Thyroid gland (tissue), 4 donors: ENCODE measurements at regions not wholly inside any gene's neighbourhood (a gene's known extent, or its start where the extent isn't known, plus 50 kb on each side); places are given as distances from the start of the nearest gene placed in this dataset.
"Not testable (repeated sequence)": the region's sequence is repeated elsewhere in the genome, so short reads cannot be mapped to it uniquely, and the experiment has no call there.

ENCODE experiments used
- DNase-seq, 2 donors: peaks; one replicate each; pipeline ENCODE4 v3.0.0-alpha.2; 2019
- H3K27ac ChIP-seq, 3 donors: fragments of 200-600 bp; sonication (generic); 1 replicate in 2 of 3; 2 replicates in 1 of 3; pipeline ENCODE4 v1.5.1; 2016 to 2019; ENCODE audit warnings: mild to moderate bottlenecking in 1 of 3, moderate library complexity in 1 of 3
- H3K27me3 ChIP-seq: fragments of 200-600 bp; sonication (generic); one replicate; pipeline ENCODE4 v1.5.1; 2019
- H3K36me3 ChIP-seq, 2 donors: fragments of 200-600 bp; sonication (generic); one replicate each; pipeline ENCODE4 v1.5.1; 2016 to 2019
- H3K4me1 ChIP-seq, 2 donors: fragments of 200-600 bp; sonication (generic); one replicate each; pipeline ENCODE4 v1.5.1; 2017 to 2019
- H3K4me3 ChIP-seq, 3 donors: fragments of 200-600 bp; sonication (generic); replicated peaks in 1 of 3; 1 replicate in 2 of 3; 2 replicates in 1 of 3; pipeline ENCODE4 v1.5.1; 2016; ENCODE audit warnings: mild to moderate bottlenecking in 1 of 3
- H3K9me3 ChIP-seq: fragments of 200-600 bp; sonication (generic); one replicate; pipeline ENCODE4 v1.5.1; 2017
- POLR2A ChIP-seq, 2 donors: fragments of 450-650 bp; IDR thresholded peaks; one replicate each; pipeline ENCODE4 v1.6.1; 2017; ENCODE audit warnings: antibody characterized with exemption in 2 of 2, mild to moderate bottlenecking in 2 of 2, moderate library complexity in 1 of 2
- WGBS, 2 donors: methylation state at CpG; one replicate each; pipeline ENCODE4 v1.1.5; 2017; 5-methylcytosine and 5-hydroxymethylcytosine counted together
- intact Hi-C: fragments of 100-400 bp; cut with DNase I; formaldehyde crosslinking; loops from one replicate; pipeline ENCODE4 v1.15.1; 2023
- TF ChIP-seq, protein P1 (sequence below), 6 experiments: fragments of 200-600 bp in 3 of 6; fragments of 450-650 bp in 3 of 6; sonication (generic) in 3 of 6; IDR thresholded peaks; one replicate each; pipeline ENCODE4 v1.5.1; 2016 to 2019; ENCODE audit warnings: antibody characterized with exemption in 6 of 6, mild to moderate bottlenecking in 2 of 6, inconsistent platforms in 1 of 6, moderate library complexity in 1 of 6

DNA sequence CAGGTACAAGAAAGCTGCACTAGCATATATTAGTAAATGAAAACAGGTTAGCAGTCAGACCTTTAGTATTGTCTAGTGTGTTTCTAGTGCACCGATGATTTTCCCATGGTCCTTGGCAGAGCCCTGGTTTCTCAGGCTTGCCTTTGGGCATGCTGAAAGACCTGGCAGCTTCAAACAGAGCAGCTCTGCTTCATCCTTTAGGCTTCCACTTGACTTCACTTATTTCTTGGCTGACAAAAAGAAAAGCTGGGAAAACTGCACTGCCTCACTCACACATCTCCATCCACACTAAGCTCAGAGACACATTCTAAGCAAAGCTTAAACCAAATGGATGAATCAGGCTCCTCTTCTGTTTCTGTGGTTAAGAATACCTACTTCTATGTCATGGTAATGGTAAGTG lies 374.8 kb upstream of the PDZRN3 start:
- intact Hi-C loops = no loop called here

DNA sequence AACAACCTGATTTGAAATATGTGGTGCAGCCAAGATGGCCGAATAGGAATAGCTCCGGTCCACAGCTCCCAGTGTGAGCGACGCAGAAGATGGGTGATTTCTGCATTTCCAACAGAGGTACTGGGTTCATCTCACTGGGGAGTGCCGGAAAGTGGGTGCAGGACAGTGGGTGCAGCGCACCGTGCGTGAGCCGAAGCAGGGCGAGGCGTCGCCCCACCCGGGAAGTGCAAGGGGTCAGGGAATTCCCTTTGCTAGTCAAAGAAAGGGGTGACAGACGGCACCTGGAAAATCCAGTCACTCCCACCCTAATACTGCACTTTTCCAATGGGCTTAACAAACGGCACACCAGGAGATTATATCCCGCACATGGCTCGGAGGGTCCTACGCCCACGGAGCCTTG lies 365.9 kb upstream of the PDZRN3 start:
- H3K27ac ChIP-seq, H3K9me3 ChIP-seq, H3K4me1 ChIP-seq, H3K27me3 ChIP-seq, H3K4me3 ChIP-seq, DNase-seq, H3K36me3 ChIP-seq, intact Hi-C loops: not testable (repeated sequence)
- WGBS, 2 donors = 95 to 96% methylated on average over 19 of the region's 19 CpGs

More for the DNA sequence above, 374.8 kb upstream of the PDZRN3 start:
- DNase-seq = no peak
- 92 to 96% methylated on average over 1 of the region's 1 CpG for WGBS, 2 donors
- Histone ChIP-seq H3K27ac (no peak overlapping the region), H3K27me3 (no peaks in the 10 kb centered on the region), H3K9me3 (no peaks in the 10 kb centered on the region), H3K4me3 (no peak overlapping the region), H3K4me1 (no peaks in the 10 kb centered on the region), H3K36me3 (no peaks in the 10 kb centered on the region)
- TF ChIP-seq, protein P1, sequence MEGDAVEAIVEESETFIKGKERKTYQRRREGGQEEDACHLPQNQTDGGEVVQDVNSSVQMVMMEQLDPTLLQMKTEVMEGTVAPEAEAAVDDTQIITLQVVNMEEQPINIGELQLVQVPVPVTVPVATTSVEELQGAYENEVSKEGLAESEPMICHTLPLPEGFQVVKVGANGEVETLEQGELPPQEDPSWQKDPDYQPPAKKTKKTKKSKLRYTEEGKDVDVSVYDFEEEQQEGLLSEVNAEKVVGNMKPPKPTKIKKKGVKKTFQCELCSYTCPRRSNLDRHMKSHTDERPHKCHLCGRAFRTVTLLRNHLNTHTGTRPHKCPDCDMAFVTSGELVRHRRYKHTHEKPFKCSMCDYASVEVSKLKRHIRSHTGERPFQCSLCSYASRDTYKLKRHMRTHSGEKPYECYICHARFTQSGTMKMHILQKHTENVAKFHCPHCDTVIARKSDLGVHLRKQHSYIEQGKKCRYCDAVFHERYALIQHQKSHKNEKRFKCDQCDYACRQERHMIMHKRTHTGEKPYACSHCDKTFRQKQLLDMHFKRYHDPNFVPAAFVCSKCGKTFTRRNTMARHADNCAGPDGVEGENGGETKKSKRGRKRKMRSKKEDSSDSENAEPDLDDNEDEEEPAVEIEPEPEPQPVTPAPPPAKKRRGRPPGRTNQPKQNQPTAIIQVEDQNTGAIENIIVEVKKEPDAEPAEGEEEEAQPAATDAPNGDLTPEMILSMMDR (IDR thresholded peaks at IDR 0.05) = no peak
- TF ChIP-seq POLR2A (IDR thresholded peaks at IDR 0.05) = no peak

GRCh38 chr3:73966733-73967132 lies 342.0 kb upstream of the PDZRN3 start:
- intact Hi-C loops = no loop called here
- DNase-seq = no peak
- WGBS, 2 donors = 64% methylated on average over 4 of the region's 4 CpGs
- H3K27ac ChIP-seq = no peak overlapping the region
- no peaks in the 10 kb centered on the region for H3K4me1 ChIP-seq
- no peak overlapping the region for H3K4me3 ChIP-seq
- no peak for TF ChIP-seq POLR2A (IDR thresholded peaks at IDR 0.05)
- TF ChIP-seq, protein P1 (IDR thresholded peaks at IDR 0.05) = no peak
- H3K36me3 ChIP-seq = no peaks in the 10 kb centered on the region
- H3K9me3 ChIP-seq = no peaks in the 10 kb centered on the region
- H3K27me3 ChIP-seq = no peaks in the 10 kb centered on the region

DNA sequence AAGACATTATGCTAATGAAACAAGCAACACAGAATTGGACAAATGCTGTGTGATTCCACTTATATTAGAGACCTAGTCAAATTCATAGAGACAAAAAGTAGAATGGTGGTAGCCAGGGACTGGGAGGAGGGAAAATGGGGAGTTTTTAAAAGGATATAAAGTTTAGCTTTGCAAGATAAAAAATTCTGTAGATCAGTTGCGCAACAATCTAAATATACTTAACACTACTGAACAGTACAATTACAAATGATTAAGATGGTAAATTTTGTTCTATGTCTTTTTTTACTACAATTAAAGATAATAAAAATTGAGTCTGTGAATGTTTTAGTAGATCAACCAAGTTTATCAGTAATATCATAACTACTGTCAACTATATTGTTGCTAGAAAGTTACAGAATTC lies 340.1 kb upstream of the PDZRN3 start:
- WGBS, 2 donors = 96 to 97% methylated on average over 1 of the region's 1 CpG
- no peak for TF ChIP-seq POLR2A (IDR thresholded peaks at IDR 0.05)
- TF ChIP-seq, protein P1 (IDR thresholded peaks at IDR 0.05) = no peak
- Histone ChIP-seq H3K27me3 (no peaks in the 10 kb centered on the region), H3K36me3 (no peaks in the 10 kb centered on the region), H3K9me3 (no peaks in the 10 kb centered on the region), H3K27ac (no peak overlapping the region), H3K4me1 (no peaks in the 10 kb centered on the region), H3K4me3 (no peak overlapping the region)
- no peak for DNase-seq
- intact Hi-C loops = no loop called here

DNA sequence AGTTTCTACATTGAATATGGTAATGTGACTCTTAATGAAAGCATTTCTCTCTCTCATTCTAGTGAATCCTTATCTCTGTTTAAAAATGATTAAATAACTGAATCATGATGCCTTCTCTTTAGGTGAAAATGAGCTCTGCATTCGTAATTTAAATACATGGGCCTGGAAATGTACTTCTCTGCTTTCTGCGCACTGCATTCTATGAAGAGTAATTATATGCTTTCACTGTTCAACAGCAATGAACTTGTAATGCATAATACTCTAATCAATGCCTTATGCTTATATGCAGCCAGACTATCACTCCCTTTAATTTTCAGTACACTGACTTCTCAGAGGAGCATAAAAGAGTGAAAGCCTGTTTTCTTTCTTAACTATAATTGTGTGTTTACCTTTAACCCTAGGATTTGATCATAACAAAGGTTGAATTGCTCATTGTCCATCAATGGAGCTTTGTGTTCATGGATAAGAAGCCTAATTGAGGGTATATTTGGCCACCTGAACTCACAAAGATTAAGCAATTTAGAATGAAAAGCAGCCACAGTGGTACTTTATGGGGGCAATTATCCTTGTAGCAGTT lies 330.8 kb upstream of the PDZRN3 start:
- no peaks in the 10 kb centered on the region for H3K9me3 ChIP-seq
- 79 to 85% methylated on average over 2 of the region's 2 CpGs for WGBS, 2 donors
- TF ChIP-seq, protein P1 (IDR thresholded peaks at IDR 0.05) = no peak
- TF ChIP-seq POLR2A (IDR thresholded peaks at IDR 0.05) = no peak
- intact Hi-C loops = no loop called here
- no peaks in the 10 kb centered on the region for H3K36me3 ChIP-seq
- no peak for DNase-seq
- H3K4me1 ChIP-seq = no peaks in the 10 kb centered on the region
- H3K27ac ChIP-seq = no peak overlapping the region
- H3K27me3 ChIP-seq = no peaks in the 10 kb centered on the region
- no peak overlapping the region for H3K4me3 ChIP-seq

- Histone ChIP-seq H3K4me3 (no peak overlapping the region), H3K9me3 (no peaks in the 10 kb centered on the region), H3K27me3 (no peaks in the 10 kb centered on the region), H3K4me1 (no peaks in the 10 kb centered on the region), H3K27ac (no peak overlapping the region), H3K36me3 (no peaks in the 10 kb centered on the region)
- intact Hi-C loops = no loop called here
- WGBS, 2 donors = 59 to 80% methylated on average over 1 of the region's 1 CpG
- DNase-seq = no peak
- TF ChIP-seq, protein P1 (IDR thresholded peaks at IDR 0.05) = no peak
- no peak for TF ChIP-seq POLR2A (IDR thresholded peaks at IDR 0.05)
Measured at GRCh38 chr3:73954506-73954905, 329.8 kb upstream of the PDZRN3 start.
